ENCODE measurements at regions not wholly inside any gene's neighbourhood (a gene's known extent, or its start where the extent isn't known, plus 50 kb on each side); places are given as distances from the start of the nearest gene placed in this dataset.
"Not testable (repeated sequence)": the region's sequence is repeated elsewhere in the genome, so short reads cannot be mapped to it uniquely, and the experiment has no call there.

- TF ChIP-seq EZH2 (IDR thresholded peaks at IDR 0.05; ENCODE audit: borderline replicate concordance, low read depth, low read length, severe bottlenecking); CTCF (IDR thresholded peaks at IDR 0.05; ENCODE audit: extremely low read depth in 1 of 2, insufficient read depth in 1 of 2, low read depth in 1 of 2, low read length in 2 of 2); POLR2AphosphoS5 (IDR thresholded peaks at IDR 0.05; ENCODE audit: insufficient read depth, low read depth, low read length): not testable (repeated sequence)
Measured at GRCh38 chr1:120542365-120542764, 127.5 kb downstream of the NBPF8 start.
